ENCODE measurements at regions not wholly inside any gene's neighbourhood (a gene's known extent, or its start where the extent isn't known, plus 50 kb on each side); places are given as distances from the start of the nearest gene placed in this dataset.
A peak's percentile ranks its signal among the peaks of the same experiment; 100 is the strongest.

GRCh38 chr3:28050120-28050519 is 191.3 kb upstream of the CMC1 start:
- H3K27ac ChIP-seq (ENCODE audit: low read length): no peak overlapping the region
- no peaks in the 10 kb centered on the region for H3K4me1 ChIP-seq (ENCODE audit: insufficient read depth, low read length)
- H4K20me1 ChIP-seq (ENCODE audit: insufficient read depth, low read length): no peaks in the 10 kb centered on the region
- H3K9me3 ChIP-seq (ENCODE audit: insufficient read depth, low read length, severe bottlenecking): no peaks in the 10 kb centered on the region
- no peak overlapping the region for H3K9ac ChIP-seq (ENCODE audit: low read depth, low read length)
- no peak overlapping the region for H3K4me2 ChIP-seq (ENCODE audit: insufficient read depth, low read length)
- no peak overlapping the region for H3K4me3 ChIP-seq (ENCODE audit: low read depth in 1 of 2, low read length in 2 of 2)
- no peaks in the 10 kb centered on the region for H3K27me3 ChIP-seq (ENCODE audit: insufficient read depth, low read length, poor library complexity)
- H2AFZ ChIP-seq (ENCODE audit: low read depth, low read length): no peak overlapping the region
- ATAC-seq (ENCODE audit: insufficient read depth, low read depth): no peak
- TF ChIP-seq EZH2 (IDR thresholded peaks at IDR 0.05; ENCODE audit: borderline replicate concordance, low read depth, low read length, severe bottlenecking) (no peak), CTCF (IDR thresholded peaks at IDR 0.05; ENCODE audit: borderline replicate concordance, extremely low read depth, low read length, poor library complexity, severe bottlenecking) (no peak)
- H3K79me2 ChIP-seq (ENCODE audit: insufficient read depth, low read length): no peaks in the 10 kb centered on the region
- no peaks in the 10 kb centered on the region for H3K36me3 ChIP-seq (ENCODE audit: insufficient read depth, low read length)
- DNase-seq: no peak

- Histone ChIP-seq H3K4me3 (ENCODE audit: low read depth in 1 of 2, low read length in 2 of 2) (no peak overlapping the region), H3K4me2 (ENCODE audit: insufficient read depth, low read length) (no peak overlapping the region), H2AFZ (ENCODE audit: low read depth, low read length) (no peak overlapping the region), H3K9me3 (ENCODE audit: insufficient read depth, low read length, severe bottlenecking) (no peaks in the 10 kb centered on the region), H3K36me3 (ENCODE audit: insufficient read depth, low read length) (no peaks in the 10 kb centered on the region), H3K27me3 (ENCODE audit: insufficient read depth, low read length, poor library complexity) (no peaks in the 10 kb centered on the region), H3K79me2 (ENCODE audit: insufficient read depth, low read length) (no peaks in the 10 kb centered on the region), H4K20me1 (ENCODE audit: insufficient read depth, low read length) (no peaks in the 10 kb centered on the region), H3K27ac (ENCODE audit: low read length) (no peak overlapping the region), H3K9ac (ENCODE audit: low read depth, low read length) (no peak overlapping the region), H3K4me1 (ENCODE audit: insufficient read depth, low read length) (no peaks in the 10 kb centered on the region)
- TF ChIP-seq EZH2 (IDR thresholded peaks at IDR 0.05; ENCODE audit: borderline replicate concordance, low read depth, low read length, severe bottlenecking) (no peak), CTCF (IDR thresholded peaks at IDR 0.05; ENCODE audit: borderline replicate concordance, extremely low read depth, low read length, poor library complexity, severe bottlenecking) (no peak)
- DNase-seq: peak; percentile 12
- ATAC-seq (ENCODE audit: insufficient read depth, low read depth): no peak
These were observed 190.5 kb upstream of the CMC1 start for GRCh38 chr3:28050885-28051284.

- Histone ChIP-seq H3K9me3 (ENCODE audit: insufficient read depth, low read length, severe bottlenecking) (no peaks in the 10 kb centered on the region), H3K4me3 (ENCODE audit: low read depth in 1 of 2, low read length in 2 of 2) (no peak overlapping the region), H3K4me2 (ENCODE audit: insufficient read depth, low read length) (no peak overlapping the region), H3K27ac (ENCODE audit: low read length) (no peak overlapping the region), H4K20me1 (ENCODE audit: insufficient read depth, low read length) (no peaks in the 10 kb centered on the region), H3K79me2 (ENCODE audit: insufficient read depth, low read length) (no peaks in the 10 kb centered on the region), H3K36me3 (ENCODE audit: insufficient read depth, low read length) (no peaks in the 10 kb centered on the region), H3K4me1 (ENCODE audit: insufficient read depth, low read length) (no peaks in the 10 kb centered on the region), H2AFZ (ENCODE audit: low read depth, low read length) (no peak overlapping the region), H3K9ac (ENCODE audit: low read depth, low read length) (no peak overlapping the region), H3K27me3 (ENCODE audit: insufficient read depth, low read length, poor library complexity) (no peaks in the 10 kb centered on the region)
- ATAC-seq (ENCODE audit: insufficient read depth, low read depth): no peak
- TF ChIP-seq CTCF (IDR thresholded peaks at IDR 0.05; ENCODE audit: borderline replicate concordance, extremely low read depth, low read length, poor library complexity, severe bottlenecking) (no peak), EZH2 (IDR thresholded peaks at IDR 0.05; ENCODE audit: borderline replicate concordance, low read depth, low read length, severe bottlenecking) (no peak)
- no peak for DNase-seq
These were observed 187.7 kb upstream of the CMC1 start for GRCh38 chr3:28053759-28054158.

GRCh38 chr3:28056806-28057205 is 184.6 kb upstream of the CMC1 start:
- TF ChIP-seq CTCF (IDR thresholded peaks at IDR 0.05; ENCODE audit: borderline replicate concordance, extremely low read depth, low read length, poor library complexity, severe bottlenecking) (no peak), EZH2 (IDR thresholded peaks at IDR 0.05; ENCODE audit: borderline replicate concordance, low read depth, low read length, severe bottlenecking) (no peak)
- Histone ChIP-seq H3K4me3 (ENCODE audit: low read depth in 1 of 2, low read length in 2 of 2) (no peak overlapping the region), H2AFZ (ENCODE audit: low read depth, low read length) (no peak overlapping the region), H3K27ac (ENCODE audit: low read length) (no peak overlapping the region), H3K36me3 (ENCODE audit: insufficient read depth, low read length) (no peaks in the 10 kb centered on the region), H3K9ac (ENCODE audit: low read depth, low read length) (no peak overlapping the region), H3K79me2 (ENCODE audit: insufficient read depth, low read length) (no peaks in the 10 kb centered on the region), H3K9me3 (ENCODE audit: insufficient read depth, low read length, severe bottlenecking) (no peaks in the 10 kb centered on the region), H3K4me1 (ENCODE audit: insufficient read depth, low read length) (no peaks in the 10 kb centered on the region), H4K20me1 (ENCODE audit: insufficient read depth, low read length) (no peaks in the 10 kb centered on the region), H3K27me3 (ENCODE audit: insufficient read depth, low read length, poor library complexity) (no peaks in the 10 kb centered on the region), H3K4me2 (ENCODE audit: insufficient read depth, low read length) (no peak overlapping the region)
- ATAC-seq (ENCODE audit: insufficient read depth, low read depth) (no peak), DNase-seq (no peak)

Measured in DND-41 (cell line).